Dendritic cell treated with granulocyte-macrophage colony-stimulating factor and Interleukin-4, amounts not matched to agents 40 ng/mL and 50 ng/mL, for 4 days (primary cell): ENCODE measurements at regions not wholly inside any gene's neighbourhood (a gene's known extent, or its start where the extent isn't known, plus 50 kb on each side); places are given as distances from the start of the nearest gene placed in this dataset.
"Not testable (repeated sequence)": the region's sequence is repeated elsewhere in the genome, so short reads cannot be mapped to it uniquely, and the experiment has no call there.

ENCODE experiments used
- H3K27ac Mint-ChIP-seq: one replicate; pipeline ENCODE4 v1.8.0; 2022; ENCODE audit warnings: mild to moderate bottlenecking, mixed read lengths
- H3K27me3 Mint-ChIP-seq: one replicate; pipeline ENCODE4 v1.8.0; 2022; ENCODE audit warnings: mild to moderate bottlenecking, mixed read lengths
- H3K36me3 Mint-ChIP-seq: one replicate; pipeline ENCODE4 v1.8.0; 2022; ENCODE audit warnings: low read depth, mixed read lengths
- H3K4me1 Mint-ChIP-seq: one replicate; pipeline ENCODE4 v1.8.0; 2022; ENCODE audit warnings: low read depth, mixed read lengths
- H3K4me3 Mint-ChIP-seq: one replicate; pipeline ENCODE4 v1.8.0; 2022; ENCODE audit warnings: mild to moderate bottlenecking, moderate library complexity, mixed read lengths
- H3K9me3 Mint-ChIP-seq: one replicate; pipeline ENCODE4 v1.8.0; 2022; ENCODE audit warnings: mixed read lengths
- intact Hi-C: fragments of 100-400 bp; cut with micrococcal nuclease; formaldehyde crosslinking; loops from one replicate; pipeline ENCODE4 v1.15.0; 2022

DNA sequence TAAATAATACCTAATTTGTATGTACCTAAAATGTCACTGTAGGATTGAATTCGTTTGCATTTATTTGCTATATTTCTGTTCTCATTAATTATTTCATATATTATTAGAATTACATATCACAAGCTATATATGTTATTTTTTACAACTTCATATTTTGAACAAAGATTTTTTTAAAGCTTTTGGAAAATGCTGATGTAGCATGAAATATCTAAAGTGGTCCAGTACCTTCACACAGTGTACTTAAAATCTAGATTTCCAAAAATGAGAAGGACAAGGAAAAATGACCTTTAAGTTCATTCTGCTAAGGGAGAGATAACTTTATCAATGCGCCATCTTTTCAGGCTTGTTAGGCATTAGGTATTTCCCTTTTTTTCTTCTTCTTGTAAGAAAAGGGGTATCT is 71.8 kb downstream of the LARP7 start:
- Mint-ChIP-seq H3K27me3 (peaks cover 46% of the 10 kb centered on the region), H3K4me1 (peaks cover 14% of the 10 kb centered on the region), H3K36me3 (no peaks in the 10 kb centered on the region), H3K4me3 (no peak overlapping the region), H3K27ac (no peak overlapping the region), H3K9me3 (no peaks in the 10 kb centered on the region)
- intact Hi-C loops = no loop called here

DNA sequence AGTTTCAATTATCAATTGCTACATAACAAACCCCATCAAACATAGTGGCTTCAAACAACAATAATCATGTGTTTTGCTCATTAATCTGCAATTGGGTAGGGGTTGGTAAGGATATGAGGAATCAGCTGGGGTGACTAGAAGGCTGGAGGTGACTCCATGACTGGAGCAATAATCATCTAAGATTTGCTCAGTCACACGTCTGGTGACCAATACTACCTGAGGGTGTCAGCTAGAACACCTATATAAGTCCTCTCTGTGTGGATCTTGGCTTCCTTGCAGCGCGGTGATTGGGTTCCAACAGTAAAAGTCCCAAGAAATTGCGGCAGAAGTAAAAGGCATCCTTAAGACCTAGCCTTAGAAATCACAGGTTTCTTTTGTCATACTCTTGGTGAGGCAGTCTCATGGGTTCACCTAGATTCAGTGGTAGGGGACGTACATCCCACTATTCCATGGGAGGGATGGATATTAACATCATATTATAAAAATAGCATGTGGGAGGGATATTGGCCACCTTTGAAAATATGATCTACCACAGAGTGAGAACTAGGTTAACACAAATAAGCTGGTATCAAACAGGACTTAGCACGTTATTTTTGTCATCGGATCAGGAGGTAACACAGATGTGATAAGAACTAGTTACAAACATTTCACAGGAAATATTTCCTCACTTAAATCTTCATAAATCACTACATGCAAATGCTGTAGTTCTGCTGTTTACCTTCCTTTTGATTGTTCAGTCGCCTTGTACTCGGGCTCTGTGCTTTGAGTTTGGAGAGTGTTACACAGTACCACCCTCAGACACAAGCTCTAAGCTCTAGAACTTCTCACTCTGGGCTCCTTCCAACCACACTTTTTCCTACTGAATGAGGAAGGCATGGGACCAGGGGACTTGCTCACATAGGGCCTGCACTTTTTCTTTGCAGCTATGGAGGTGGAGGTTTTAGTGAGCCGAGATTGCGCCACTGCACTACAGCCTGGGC is 78.3 kb downstream of the LARP7 start:
- intact Hi-C loops = no loop called here
- H3K9me3 Mint-ChIP-seq = no peaks in the 10 kb centered on the region

DNA sequence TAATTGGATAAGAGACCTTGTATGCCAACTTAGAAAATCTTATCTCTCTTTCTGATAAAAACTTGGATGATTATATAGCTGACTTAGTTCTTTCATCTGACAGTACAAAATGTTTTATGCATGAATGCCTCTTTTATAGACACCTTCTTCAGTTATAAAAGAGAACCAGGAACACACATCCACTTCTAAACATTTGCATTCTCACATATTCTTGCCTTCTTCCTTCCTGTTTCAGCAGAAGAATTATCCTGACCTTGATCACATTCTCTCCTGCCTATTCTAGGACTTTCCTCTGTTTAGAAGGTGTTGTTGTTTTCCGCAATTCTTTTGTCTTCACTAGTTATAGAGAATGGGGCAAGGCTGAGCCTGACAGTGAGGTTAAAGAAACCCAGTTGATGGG is 80.9 kb downstream of the LARP7 start:
- Mint-ChIP-seq H3K36me3 (no peaks in the 10 kb centered on the region), H3K27ac (no peak overlapping the region), H3K27me3 (peaks cover 6% of the 10 kb centered on the region), H3K9me3 (no peaks in the 10 kb centered on the region), H3K4me1 (no peaks in the 10 kb centered on the region), H3K4me3 (no peak overlapping the region)
- intact Hi-C loops = no loop called here

More for the DNA sequence above, 78.3 kb downstream of the LARP7 start:
- Mint-ChIP-seq H3K36me3 (no peaks in the 10 kb centered on the region), H3K27me3 (peaks cover 8% of the 10 kb centered on the region), H3K27ac (no peak overlapping the region), H3K4me3 (no peak overlapping the region), H3K4me1 (no peaks in the 10 kb centered on the region)

DNA sequence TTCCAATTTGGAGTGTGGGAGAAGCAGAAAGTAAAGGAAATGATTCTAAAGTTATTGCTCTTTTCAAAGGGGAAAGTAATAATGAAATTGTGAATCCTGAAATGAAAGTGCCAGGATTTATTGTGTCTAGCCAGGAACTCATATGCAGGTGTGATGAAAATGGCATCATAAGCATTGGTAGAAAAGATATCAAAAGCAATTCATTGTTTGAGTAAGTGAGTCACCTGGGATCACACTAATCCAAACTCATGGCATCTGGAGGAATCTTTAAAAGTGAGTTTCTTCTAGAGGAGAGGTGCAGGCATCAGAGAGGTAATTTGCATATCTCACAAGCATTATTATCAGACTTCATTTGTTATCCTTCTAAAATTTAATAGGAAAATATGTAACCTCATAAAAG is 84.7 kb downstream of the LARP7 start:
- H3K9me3 Mint-ChIP-seq = no peaks in the 10 kb centered on the region
- H3K4me1 Mint-ChIP-seq = no peaks in the 10 kb centered on the region
- H3K27me3 Mint-ChIP-seq = peaks cover 3% of the 10 kb centered on the region
- H3K27ac Mint-ChIP-seq = no peak overlapping the region
- intact Hi-C loops = no loop called here
- H3K4me3 Mint-ChIP-seq = no peak overlapping the region
- no peaks in the 10 kb centered on the region for H3K36me3 Mint-ChIP-seq

DNA sequence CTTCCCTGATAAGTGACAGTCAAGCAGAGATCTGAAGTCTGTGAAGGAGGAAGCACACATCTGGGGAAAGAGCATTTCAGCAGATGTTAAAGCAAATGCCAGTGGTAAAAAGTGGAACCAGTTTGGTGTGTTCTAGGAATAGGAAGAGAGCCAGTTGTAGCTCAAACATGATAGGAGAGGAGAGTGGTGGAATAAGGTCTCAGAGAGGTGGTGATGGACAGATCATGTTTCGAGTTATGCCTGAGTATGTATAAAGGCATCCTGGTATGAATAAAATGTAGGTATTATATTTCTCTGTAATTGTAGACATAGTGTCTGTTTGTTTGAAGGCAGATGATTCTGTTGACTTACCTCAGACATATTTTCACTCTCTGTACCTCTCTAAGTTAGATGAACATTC is 89.1 kb downstream of the LARP7 start:
- Mint-ChIP-seq H3K4me3 (no peak overlapping the region), H3K9me3 (no peaks in the 10 kb centered on the region), H3K27me3 (no peaks in the 10 kb centered on the region), H3K4me1 (no peaks in the 10 kb centered on the region), H3K27ac (no peak overlapping the region), H3K36me3 (no peaks in the 10 kb centered on the region)
- intact Hi-C loops = no loop called here

DNA sequence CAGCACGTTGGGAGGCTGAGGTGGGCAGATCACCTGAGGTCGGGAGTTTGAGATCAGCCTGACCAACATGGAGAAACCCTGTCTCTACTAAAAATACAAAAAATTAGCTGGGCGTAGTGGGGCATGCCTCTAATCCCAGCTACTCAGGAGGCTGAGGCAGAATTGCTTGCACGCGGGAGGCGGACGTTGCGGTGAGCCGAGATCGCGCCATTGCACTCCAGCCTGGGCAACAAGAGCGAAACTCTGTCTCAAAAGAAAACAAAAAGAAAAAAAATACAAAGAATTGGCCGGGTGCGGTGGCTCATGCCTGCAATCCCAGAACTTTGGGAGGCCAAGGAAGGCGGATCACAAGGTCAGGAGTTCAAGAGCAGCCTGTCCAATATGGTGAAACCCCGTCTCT is 90.8 kb downstream of the LARP7 start:
- H3K36me3 Mint-ChIP-seq, H3K9me3 Mint-ChIP-seq, H3K4me1 Mint-ChIP-seq, H3K27me3 Mint-ChIP-seq, H3K27ac Mint-ChIP-seq, H3K4me3 Mint-ChIP-seq, intact Hi-C loops: not testable (repeated sequence)

DNA sequence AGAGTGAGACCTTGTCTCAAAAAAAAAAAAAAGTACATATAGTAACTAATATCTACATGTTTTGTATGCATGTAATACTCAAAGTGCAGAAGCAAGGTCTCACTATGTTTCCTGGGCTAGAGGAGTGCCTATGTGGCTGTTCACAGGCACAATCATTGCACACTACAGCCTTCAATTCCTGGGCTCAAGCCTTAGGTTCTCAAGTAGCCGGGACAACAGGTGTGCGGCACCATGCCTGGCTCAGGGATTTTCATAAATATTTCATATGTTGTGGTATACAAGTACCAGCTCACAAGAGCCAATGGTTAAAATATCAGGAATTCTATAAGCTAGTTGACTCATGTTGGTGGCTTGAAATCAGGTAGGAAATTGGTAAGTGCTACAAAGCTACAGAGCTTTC is 94.8 kb downstream of the LARP7 start:
- H3K4me1 Mint-ChIP-seq = no peaks in the 10 kb centered on the region
- no peak overlapping the region for H3K4me3 Mint-ChIP-seq
- intact Hi-C loops = no loop called here
- H3K27ac Mint-ChIP-seq = no peak overlapping the region
- H3K36me3 Mint-ChIP-seq = no peaks in the 10 kb centered on the region
- no peaks in the 10 kb centered on the region for H3K9me3 Mint-ChIP-seq
- H3K27me3 Mint-ChIP-seq = no peaks in the 10 kb centered on the region

DNA sequence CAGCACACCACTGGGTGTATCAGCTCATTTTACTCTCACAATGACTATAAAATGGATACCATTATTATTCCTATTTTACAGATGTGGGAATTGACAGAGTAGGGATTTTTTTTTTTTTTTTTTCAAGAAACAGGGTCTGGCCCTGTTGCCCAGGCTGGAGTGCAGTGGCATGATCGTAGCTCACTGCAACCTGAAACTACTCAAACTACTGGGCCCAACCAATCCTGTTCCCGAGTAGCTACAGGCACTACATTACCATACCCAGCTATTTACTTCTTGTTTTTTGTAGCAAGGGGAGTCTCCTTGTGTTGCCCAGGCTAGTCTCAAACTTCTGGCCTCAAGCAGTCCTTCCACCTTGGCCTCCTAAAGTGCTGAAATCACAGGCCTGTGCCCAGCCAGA is 95.2 kb downstream of the LARP7 start:
- H3K4me3 Mint-ChIP-seq = no peak overlapping the region
- intact Hi-C loops = no loop called here
- H3K27me3 Mint-ChIP-seq = no peaks in the 10 kb centered on the region
- no peaks in the 10 kb centered on the region for H3K4me1 Mint-ChIP-seq
- no peak overlapping the region for H3K27ac Mint-ChIP-seq
- no peaks in the 10 kb centered on the region for H3K9me3 Mint-ChIP-seq
- no peaks in the 10 kb centered on the region for H3K36me3 Mint-ChIP-seq

DNA sequence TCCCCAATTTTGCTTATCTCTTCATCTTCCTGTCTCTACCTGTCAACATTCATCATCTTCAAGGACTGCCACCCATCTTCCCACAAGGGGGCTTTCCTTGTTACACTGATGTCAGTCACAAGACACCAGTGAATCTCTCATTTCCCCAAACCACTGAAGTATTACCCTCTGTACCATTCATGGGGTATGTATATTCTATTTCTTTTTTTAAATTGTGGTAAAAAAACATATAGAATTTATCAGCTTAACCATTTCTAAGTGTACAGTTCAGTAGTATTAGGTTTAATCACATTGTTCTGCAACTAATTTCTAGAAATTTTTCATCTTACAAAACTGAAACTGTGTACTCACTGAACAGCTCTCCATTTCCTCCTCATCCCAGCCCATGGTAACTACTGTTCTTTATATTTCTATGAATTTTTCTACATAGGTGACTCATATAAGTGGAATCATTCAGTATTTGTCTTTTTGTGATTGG is 98.6 kb downstream of the LARP7 start:
- Mint-ChIP-seq H3K4me3 (no peak overlapping the region), H3K27ac (no peak overlapping the region), H3K9me3 (no peaks in the 10 kb centered on the region), H3K27me3 (no peaks in the 10 kb centered on the region), H3K36me3 (no peaks in the 10 kb centered on the region), H3K4me1 (no peaks in the 10 kb centered on the region)
- intact Hi-C loops = no loop called here

DNA sequence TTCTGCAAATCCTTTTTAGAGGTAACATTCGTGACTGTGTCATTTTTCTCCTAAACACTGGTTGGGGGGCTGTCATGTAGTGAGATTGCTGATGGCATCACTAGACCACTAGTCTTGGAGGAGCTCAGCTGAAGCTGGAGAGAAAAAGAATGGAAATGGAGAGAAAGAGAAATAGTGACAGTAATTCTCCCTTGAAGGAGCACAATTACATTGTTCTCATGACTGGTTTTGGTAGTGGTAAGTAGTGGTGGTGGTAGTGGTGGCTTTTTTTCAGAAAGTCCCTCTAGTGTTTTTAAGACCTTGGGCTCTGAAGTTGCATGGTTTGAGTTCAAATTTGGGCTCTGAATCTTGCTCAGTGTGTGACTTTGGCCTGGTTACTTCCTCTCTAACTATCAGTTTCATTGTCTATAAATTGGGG is 99.8 kb downstream of the LARP7 start:
- intact Hi-C loops = no loop called here
- H3K4me1 Mint-ChIP-seq = no peaks in the 10 kb centered on the region
- H3K9me3 Mint-ChIP-seq = no peaks in the 10 kb centered on the region
- H3K27me3 Mint-ChIP-seq = no peaks in the 10 kb centered on the region
- no peak overlapping the region for H3K27ac Mint-ChIP-seq
- H3K4me3 Mint-ChIP-seq = no peak overlapping the region
- H3K36me3 Mint-ChIP-seq = no peaks in the 10 kb centered on the region

DNA sequence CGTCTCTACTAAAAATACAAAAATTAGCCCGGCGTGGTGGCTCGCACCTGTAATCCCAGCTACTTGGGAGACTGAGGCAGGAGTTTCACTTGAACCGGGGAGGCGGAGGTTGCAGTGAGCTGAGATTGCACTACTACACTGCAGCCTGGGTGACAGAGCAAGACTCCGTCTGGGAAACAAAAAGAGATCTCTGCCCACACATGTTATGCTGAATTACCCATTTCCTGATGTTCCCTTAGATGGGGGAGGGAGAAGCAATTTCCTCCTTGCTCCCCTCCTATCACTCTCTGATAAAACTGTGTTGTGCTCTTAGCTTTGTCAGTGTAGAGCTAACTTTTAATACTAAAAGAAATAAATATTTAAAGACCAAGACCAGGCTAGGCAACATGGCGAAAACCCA is 102.5 kb downstream of the LARP7 start:
- Mint-ChIP-seq H3K4me1 (no peaks in the 10 kb centered on the region), H3K36me3 (no peaks in the 10 kb centered on the region), H3K27me3 (no peaks in the 10 kb centered on the region), H3K27ac (no peak overlapping the region), H3K9me3 (no peaks in the 10 kb centered on the region), H3K4me3 (no peak overlapping the region)
- intact Hi-C loops = no loop called here

DNA sequence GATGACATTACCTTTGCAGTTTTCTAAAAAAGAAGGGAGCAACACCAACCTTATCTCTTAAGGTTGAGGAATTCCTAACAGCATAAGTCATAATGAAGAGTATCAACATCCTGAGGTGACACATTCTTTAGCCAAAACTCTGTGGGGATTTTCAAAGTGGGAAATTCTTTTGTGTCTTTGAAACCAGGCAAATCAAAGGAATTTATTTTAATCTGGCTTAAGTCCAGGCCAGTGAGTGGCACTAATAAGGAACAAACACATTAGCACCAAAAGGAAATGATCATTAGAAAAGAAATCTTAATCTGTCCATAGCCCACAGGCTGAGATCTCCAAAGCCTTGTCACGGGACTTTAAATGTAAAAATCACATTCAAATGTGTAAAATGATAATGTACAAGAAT is 110.1 kb downstream of the LARP7 start:
- no peak overlapping the region for H3K27ac Mint-ChIP-seq
- H3K4me1 Mint-ChIP-seq = no peaks in the 10 kb centered on the region
- intact Hi-C loops = no loop called here
- H3K36me3 Mint-ChIP-seq = no peaks in the 10 kb centered on the region
- H3K4me3 Mint-ChIP-seq = no peak overlapping the region
- H3K27me3 Mint-ChIP-seq = peaks cover 4% of the 10 kb centered on the region
- H3K9me3 Mint-ChIP-seq = no peaks in the 10 kb centered on the region

DNA sequence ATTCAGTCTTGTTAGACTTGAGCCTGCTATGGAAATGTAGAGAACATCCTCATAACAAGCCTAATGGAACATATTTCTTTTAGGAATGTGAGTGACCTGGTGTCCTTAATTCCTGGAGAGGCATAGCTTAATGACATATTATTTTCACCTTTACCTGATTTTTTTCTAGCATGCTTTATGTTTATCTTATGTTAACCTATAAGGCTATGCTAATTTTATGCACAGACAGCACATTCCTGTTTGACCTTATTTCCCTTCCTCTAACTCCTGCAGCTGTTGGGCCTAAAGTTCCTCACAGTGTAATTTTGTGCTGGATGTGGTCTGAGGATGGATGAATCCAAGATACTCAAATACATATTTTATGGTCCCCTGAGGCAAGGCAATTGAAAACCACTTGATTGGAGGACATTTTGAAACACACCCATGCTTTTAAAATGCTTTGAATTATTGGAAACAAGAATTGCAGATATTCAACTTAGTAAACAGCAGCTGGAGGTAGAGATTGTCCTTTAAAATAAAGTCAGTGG is 111.5 kb downstream of the LARP7 start:
- Mint-ChIP-seq H3K4me3 (no peak overlapping the region), H3K36me3 (no peaks in the 10 kb centered on the region), H3K9me3 (no peaks in the 10 kb centered on the region), H3K27ac (no peak overlapping the region), H3K27me3 (peaks cover 4% of the 10 kb centered on the region), H3K4me1 (no peaks in the 10 kb centered on the region)
- intact Hi-C loops = no loop called here

DNA sequence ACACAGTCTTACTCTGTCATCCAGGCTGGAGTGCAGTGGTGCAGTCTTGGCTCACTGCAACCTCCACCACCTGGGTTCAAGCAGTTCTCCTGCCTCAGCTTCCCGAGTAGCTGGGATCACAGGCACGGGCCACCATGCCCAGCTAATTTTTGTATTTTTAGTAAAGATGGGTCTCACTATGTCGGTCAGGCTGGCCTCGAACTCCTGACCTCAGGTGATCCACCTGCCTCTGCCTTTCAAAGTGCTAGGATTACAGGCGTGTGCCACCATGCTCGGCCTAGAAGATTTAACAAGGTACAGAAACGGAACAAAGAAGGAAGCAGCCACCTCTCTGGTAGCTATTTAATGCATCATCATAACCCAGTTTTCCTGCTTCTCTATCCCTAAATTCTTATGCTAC is 113.8 kb downstream of the LARP7 start:
- H3K36me3 Mint-ChIP-seq, H3K9me3 Mint-ChIP-seq, intact Hi-C loops, H3K27ac Mint-ChIP-seq, H3K27me3 Mint-ChIP-seq, H3K4me3 Mint-ChIP-seq, H3K4me1 Mint-ChIP-seq: not testable (repeated sequence)

DNA sequence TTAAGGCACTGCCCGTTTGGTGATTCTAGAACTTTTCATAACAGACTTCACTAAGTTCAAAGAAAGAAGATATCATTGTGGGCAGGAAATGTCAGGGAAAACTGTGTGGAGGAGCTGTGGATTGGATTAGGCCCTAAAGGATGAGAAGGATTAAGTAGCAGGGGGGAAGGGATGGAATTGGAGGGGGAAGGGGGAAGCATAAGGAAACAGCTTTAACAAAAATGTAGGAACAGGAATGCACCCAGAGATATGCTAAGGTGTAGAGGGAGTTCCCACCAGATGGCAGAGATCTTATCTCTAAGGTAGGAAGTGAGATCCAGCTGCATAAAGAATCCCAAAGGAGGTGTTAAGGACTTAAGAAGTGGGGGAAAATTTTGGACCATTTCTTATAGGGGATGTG is 114.5 kb downstream of the LARP7 start:
- no peaks in the 10 kb centered on the region for H3K9me3 Mint-ChIP-seq
- no peak overlapping the region for H3K4me3 Mint-ChIP-seq
- H3K27me3 Mint-ChIP-seq = peaks cover 6% of the 10 kb centered on the region
- H3K27ac Mint-ChIP-seq = no peak overlapping the region
- H3K4me1 Mint-ChIP-seq = no peaks in the 10 kb centered on the region
- no peaks in the 10 kb centered on the region for H3K36me3 Mint-ChIP-seq
- intact Hi-C loops = no loop called here
